Superior temporal gyrus (tissue), 1 donor: ENCODE measurements at regions not wholly inside any gene's neighbourhood (a gene's known extent, or its start where the extent isn't known, plus 50 kb on each side); places are given as distances from the start of the nearest gene placed in this dataset.
"Not testable (repeated sequence)": the region's sequence is repeated elsewhere in the genome, so short reads cannot be mapped to it uniquely, and the experiment has no call there.

Source experiments
- DNase-seq: peaks from one replicate; pipeline ENCODE4 v3.0.0-alpha.2; 2016; ENCODE audit errors: extremely low spot score

DNA sequence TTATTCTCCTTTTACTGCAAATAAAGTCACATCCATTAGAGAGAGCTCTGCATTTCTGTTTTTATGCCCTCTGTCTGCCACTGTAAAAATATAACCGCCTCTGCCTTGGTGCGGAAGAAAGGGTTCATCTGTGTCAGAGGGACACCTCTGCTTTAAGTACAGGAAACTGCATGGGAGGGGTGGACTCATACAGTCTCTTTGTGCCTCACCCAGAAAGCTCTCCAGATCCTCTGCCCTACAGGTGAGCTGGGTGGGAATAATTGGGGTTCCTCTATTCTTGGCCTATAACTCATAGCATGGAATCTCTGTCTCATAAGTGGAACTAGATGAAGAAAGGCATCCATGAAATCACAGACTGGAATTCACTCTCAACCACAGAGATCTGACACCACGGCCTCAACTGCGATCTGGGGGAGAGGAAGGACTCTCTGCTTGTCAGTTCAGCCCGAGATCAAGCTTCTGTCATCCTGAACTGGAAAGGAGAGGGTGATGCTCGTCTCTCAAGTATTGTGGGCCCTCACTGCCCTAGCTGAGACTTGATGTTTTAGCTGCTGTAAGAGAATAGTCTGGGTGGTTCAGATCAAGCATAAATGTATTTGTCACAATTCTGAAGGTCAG is 702.3 kb downstream of the TMEM121 start:
- DNase-seq = no peak

DNA sequence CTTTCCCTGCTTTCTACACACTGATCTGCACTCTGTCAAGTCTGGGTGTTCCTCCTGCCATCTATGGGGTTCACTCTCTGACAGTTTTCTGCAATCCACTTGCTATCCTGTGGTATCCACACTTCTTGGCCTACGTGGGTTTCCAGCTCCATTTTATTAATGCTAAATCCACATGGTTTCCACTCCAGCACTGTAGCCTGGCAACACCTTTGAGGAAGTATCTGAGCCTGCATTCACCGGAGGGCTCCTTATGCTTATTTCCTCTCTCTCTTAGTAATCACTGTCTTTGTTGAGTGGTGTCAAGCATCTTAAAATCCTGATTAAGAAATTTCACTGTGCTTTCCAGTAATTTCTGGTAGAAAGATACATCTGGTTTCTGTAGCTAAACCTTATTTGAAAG is 703.7 kb downstream of the TMEM121 start:
- no peak for DNase-seq

DNA sequence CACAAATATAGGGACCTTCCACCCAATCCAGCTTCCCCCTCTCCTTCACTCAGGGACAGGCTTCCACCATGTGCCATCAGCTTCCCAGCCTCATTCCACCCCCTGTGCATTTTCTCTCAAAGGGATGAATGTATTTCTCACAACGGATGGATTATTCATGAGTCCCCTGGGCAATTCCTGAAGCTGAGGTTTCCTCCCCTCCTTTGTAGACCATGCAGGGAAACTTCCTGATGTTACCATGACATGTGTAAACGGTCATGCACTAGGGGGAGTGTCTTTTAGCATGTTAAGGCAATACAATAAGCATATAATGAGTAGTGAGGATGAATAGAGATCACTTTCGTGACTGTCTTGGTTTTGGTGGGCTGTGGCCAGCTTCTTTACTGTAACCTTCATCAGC is 706.8 kb downstream of the TMEM121 start:
- DNase-seq = not testable (repeated sequence)

DNA sequence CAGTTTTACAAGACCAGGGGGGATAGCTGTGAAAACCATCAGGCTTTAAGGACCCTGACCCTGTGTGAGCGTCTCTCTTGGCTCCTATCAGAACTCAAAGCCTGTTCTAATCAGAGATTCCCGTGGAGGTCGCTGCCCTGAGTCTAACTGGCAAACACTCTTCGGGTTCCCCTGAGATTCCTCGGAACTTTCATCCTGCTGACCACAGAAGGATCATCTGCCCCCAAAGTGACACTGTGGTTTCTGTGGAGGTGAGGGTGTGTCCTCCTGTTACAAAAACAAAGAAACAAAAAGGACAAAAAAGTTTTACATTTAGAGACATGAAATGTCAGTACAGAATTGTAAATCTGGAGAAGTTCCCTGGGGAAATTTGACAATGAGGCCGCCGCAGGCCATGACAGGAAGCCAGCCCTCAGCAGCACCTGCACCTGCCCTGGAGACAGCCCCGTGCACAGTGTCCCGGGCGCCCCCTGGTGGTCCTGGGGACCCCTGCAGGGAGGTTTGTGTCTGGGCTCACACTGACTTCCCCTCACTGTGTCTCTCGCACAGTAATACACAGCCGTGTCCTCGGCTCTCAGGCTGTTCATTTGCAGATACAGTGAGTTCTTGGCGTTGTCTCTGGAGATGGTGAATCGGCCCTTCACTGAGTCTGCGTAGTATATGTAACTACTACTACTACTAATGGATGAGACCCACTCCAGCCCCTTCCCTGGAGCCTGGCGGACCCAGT is 708.3 kb downstream of the TMEM121 start:
- DNase-seq = not testable (repeated sequence)

DNA sequence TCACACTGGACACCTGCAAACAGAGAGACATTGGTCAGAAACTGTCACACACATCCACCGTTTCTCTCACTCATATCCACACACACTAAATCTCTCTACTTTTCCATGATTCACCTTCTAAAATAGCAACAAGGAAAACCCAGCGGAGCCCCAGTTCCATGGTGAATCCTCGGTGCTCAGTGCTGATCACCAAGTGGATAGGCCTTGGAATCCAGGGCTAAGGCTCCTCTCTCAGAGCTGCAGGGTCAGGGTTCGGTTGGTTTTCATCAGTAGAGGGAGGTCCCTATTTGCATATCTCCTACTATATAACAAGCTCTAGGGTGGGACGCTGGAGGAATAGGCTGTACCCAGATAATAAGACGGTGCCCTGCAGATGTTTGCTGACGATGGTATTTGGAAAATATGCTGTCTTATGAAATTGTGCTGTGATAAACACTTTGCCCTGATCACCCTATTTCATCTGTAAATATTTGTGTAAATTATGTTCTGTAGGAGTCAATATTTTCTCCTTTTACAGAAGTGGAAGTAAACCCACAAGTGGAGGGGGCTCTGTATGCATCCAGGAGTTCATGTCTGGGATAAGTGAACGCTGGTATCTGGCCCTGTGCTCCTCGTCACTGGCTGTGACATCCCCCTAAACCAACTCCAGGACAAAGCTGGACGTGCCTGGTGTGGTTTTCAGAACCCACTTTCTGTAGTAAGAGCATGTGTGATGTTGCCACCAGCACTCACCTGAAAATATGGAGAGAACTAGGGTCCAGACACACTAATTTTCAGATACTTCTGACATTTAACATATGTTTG is 709.2 kb downstream of the TMEM121 start:
- no peak for DNase-seq

DNA sequence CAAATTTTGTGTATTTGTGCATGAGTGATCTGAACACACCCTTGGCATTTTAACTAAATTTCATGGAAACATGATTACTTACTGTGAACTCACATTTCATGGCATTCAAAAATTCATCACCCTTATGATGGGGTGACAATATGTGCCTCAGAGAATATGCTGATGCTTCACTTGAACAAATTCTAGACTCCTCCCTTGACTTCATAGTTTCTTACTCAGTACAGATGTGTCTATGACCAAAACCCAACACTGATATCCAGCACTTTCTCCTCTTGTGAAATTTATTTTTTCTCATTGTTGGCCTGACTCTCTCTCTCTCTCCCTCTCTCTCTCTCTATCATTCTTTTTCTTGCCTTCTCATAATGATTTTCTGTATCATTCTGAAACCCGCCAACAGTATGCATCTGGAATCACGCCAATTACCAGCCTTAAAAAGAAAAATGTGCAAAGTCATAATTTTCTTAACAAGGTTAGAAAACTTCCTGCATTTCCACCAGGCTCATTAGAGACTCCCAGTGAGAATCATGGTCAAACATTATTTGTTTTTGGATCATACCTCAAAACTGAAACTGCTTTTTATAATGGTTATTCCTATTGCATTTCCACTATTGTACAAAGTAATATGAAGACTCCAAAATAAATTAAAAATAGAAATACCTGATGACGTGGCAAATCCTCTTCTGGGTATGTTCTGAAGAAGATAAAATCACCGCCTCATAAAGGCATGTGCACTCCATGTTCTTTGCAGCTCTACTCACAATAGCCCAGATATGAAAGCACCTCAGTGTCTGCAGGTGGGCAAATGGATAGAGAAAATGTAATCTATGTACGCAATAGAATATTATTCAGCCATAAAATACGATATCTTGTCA is 722.2 kb downstream of the TMEM121 start:
- DNase-seq = no peak

DNA sequence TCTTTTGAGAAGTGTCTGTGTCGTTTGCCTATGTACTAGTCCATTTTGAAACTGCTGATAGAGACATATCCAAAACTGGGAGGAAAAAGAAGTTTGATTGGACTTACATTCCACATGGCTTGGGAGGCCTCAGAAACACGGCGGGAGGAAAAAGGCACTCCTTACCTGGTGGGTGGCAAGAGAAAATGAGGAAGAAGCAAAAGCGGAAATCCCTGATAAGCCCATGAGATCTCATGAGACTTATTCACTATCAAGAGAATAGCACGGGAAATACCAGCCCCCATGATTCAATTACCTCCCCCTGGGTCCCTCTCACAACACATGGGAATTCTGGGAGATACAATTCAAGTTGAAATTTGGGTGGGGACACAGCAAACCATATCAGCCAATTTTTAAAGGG is 727.6 kb downstream of the TMEM121 start:
- DNase-seq = not testable (repeated sequence)

DNA sequence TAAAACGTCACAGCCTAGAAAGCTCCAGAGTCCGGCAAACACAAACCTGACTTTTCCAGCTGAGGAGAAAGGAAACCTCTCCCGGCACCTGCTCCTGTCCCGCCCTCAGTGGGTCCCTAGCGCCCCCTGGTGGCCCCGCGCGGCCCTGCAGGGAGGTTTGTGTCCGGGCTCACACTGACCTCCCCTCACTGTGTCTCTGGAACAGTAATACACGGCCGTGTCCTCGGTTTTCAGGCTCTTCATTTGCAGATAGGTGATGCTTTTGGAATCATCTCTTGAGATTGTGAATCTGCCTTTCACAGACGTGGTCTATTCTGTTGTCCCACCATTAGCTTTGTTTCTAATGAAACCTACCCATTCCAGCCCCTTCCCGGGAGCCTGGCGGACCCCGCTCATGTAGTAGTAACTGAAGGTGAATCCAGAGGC is 731.2 kb downstream of the TMEM121 start:
- DNase-seq = not testable (repeated sequence)

DNA sequence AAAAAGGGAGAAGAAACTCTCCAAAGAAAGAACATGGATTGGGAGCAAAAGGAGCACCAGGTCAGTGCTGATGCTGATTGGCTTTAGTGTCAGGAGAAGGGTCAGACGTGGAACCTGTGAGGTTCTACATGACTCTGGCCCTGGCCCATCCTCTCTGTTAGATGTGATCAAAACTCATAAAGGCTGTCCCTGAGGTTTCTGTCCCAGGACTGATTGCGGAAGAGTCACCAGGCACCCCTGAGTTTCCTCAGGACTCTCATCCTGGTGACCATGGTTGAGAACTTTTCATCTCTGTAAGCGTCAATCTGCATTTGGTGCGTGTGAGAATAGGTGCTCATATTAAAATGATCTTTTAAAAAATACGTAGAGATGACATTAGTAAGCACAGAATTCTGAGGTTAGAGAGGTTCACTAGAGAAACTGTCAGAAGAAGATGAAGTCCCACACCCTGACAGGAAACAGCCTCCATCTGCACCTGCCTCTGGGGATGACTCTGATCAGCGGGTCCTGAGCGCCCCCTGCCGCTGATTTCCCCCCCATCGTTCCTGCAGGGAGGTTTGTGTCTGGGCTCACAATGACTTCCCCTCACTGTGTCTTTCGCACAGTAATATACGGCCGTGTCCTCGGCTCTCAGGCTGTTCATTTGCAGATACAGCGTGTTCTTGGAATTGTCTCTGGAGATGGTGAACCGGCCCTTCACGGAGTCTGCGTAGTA is 741.8 kb downstream of the TMEM121 start:
- no peak for DNase-seq

DNA sequence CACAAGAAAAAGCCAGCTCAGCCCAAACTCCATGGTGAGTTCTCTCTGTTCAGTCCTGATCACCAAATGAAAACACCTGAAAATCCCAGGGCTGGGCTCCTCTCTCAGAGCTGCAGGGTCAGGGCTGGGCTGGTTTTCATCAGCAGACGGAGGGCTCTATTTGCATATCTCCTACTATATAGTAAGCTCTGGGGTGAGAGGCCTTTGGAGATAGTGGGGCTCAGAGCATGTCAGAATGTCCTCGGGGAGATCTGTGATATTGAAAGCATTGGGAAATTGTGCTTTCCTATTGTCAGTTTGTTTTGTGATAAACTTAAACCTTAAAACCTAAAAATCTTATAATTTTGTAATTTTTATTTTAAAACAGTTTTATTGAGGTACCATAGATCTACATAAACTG is 742.6 kb downstream of the TMEM121 start:
- DNase-seq = no peak

DNA sequence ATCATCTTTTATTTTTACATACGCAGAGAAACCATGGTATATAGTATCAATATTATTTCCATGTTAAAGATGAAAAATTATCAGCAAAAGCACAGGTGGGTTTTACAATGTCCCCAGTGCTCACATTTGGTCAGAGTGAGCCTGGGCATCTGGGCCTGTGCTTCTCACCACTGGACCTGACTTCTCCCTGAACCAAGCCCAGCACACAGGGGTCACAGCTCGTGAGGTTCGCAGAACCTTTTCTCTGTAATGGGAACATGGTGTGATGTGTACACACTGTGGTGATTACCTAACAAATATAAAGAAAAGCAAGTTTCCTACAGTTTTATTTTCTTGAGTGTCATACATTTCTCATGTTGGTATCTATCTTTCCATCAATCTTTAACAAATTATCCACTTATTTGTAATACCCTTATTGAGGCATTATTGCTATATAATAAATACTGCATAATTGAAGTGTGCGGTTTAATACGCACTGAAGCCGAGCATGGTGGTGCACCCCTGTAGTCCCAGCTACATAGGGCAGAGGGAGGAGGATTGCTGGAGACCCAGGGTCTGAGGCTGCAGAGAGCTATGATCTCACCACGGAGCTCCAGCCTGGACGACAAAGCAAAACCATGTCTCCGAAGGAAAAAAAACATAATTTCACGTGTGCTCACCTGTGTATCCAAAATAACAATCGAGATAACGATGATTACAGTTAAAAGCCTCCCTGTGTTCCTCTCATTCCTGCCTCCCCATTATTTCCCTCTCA is 743.2 kb downstream of the TMEM121 start:
- no peak for DNase-seq

DNA sequence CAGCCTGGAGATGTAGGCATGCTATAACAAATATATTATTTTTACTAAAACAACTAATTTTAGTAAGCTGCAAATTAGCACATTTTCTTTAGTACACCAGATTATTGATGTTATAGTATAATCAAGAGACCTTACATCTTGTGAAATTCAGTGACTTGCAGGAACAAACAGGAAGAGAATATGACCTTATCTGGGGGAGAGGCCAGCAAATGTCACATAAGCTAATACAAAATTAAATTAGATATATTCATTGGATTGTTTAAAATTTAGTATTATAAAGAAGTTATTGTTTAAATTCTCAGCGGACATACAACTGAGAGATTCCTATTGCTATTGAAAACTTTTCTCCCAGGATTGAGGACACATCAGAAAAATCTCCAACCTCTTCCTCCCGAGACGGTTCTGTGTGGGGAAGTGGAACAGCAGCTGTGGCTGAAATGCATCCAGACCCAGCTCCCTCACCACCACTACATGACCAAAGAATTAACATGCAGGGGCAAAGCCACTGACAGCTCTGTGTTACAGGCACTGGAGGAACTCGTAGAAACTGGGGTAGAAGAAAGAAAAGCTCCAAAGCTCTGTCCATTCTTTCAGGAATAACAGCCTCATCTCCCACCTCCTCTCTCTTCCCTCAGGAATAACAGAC is 744.2 kb downstream of the TMEM121 start:
- not testable (repeated sequence) for DNase-seq

DNA sequence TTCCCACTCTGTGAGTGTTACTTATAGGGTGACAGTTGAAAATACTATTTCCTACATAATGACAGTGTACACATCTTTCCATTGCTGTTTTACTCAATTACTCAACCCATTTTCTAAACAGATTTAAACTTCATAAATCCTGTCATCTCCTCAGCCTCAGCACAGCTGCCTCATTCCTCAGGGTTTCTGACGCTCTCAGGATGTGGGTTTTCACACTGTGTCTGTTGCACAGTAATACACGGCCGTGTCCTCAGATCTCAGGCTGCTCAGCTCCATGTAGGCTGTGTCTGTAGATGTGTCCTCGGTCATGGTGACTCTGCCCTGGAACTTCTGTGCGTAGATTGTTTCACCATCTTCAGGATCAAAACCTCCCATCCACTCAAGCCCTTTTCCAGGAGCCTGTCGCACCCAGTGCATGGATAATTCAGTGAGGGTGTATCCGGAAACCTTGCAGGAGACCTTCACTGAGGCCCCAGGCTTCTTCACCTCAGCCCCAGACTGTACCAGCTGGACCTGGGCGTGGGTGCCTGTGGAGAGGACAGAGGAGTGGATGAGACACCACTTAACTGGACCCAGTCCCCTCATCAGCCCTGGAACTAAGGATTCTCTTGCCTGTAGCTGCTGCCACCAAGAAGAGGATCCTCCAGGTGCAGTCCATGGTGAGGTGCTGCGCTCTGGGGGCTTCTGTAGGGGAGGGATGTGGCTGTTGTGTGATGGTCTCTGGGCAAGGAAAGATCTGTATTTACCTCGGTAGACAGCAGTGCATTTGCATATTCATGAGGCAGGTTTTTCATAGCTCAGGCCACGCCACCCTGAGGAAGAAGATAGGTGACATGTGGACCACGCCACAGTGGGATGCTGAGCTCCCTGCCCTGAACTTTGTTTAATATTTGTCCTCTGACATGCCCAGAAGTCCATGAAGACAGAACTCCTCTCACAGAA is 750.2 kb downstream of the TMEM121 start:
- no peak for DNase-seq

DNA sequence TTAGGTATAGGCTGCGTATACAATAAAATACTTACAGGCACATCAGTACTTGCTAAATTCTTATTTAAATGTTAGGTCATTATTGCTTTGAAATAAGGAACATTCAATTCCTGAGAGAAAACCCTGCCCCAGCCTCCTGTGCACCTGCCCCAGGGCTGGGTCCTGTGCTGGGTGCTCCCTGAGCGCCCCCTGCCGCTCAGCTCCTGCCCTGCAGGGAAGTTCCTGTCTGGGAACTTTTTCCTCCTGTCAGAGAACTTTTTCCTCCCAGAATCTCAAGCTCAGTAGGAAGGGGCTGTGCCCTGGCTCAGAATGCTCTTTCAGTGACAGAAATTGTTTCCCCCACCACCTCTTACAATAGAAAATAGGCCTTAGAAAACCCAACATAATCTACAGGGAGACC is 751.1 kb downstream of the TMEM121 start:
- no peak for DNase-seq

DNA sequence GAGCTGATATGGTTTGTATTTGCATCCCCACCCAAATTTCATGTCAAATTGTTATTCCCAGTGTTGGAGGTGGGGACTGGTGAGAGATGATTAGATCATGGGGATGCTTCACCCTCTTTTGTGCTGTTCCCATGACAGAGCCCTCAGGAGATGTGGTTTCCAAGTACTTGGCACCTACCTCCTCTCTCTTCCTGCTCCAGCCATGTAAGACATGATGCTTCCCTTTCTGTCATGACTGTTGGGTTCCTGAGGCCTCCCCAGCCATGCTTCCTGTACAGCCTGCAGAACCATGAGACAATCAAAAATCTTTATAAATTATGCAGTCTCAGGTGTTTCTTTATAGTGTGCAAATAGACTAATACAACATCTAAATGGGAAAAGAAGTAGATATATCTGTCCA is 754.5 kb downstream of the TMEM121 start:
- no peak for DNase-seq

DNA sequence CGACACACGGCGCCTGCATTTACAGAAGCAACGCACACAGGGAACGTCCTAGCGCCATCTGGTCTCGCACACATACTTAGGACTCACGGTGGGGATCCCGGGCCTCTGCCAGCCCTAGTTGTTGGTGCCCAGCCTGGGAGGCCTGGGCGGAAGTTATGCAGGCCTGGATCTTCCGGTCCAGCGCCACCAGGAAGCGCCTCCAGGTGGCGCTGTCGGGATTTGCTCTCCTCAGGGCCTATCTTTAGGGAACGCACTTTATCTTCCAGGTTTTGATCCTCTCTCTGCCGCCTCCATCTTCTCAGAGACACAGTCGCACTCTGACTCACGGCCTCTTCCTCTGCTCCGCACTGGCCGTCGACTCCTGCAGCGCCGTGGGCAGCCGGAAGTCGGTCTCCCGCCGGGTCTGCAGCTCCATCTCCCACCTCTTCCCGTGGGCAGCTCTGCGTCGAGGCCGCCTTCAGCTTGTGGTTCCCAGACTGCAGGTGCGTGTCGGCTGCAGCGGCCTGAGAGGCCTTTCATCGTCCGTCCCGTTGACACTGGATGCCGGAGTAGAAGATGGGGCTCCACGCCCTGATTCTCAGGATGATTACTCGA is 760.4 kb downstream of the TMEM121 start:
- no peak for DNase-seq

DNA sequence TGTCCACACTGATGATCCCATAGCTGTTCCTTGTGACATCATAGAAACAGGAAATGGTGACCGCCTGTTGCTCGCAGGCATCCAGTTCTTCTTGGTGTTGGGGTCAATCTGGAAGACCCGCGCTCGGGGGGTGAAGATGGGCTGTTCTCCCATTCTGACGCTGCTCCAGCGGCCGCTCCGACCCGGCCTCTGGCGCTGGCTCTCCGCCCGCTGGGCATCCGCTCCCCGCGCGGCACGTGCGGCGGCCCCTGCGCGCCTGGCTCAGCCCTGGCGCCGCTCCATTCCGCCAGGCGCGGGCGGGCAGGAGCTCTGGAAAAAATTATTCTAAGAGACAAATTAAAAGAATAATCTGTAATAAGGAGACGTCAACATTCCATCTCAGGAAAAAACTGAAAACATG is 761.1 kb downstream of the TMEM121 start:
- DNase-seq = no peak

DNA sequence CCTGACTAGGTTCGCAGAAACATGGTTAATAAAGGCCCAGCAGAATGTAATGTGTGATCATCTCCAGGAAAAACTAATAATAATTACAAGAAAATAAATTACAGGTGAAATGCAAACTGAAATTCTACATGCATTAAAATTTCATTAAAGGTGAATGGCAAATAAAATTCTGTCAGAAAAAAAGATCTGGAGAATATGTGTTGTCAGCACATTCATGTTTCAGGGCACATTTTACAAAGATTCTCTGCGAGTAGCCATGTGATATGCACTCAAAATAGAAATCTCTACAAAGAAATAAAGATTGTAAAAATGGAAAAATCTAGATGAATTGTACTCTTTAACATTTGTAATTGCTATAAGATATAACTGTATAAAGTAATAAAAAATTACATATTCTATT is 765.2 kb downstream of the TMEM121 start:
- DNase-seq = no peak
